ENCODE measurements at regions not wholly inside any gene's neighbourhood (a gene's known extent, or its start where the extent isn't known, plus 50 kb on each side); places are given as distances from the start of the nearest gene placed in this dataset.

DNA sequence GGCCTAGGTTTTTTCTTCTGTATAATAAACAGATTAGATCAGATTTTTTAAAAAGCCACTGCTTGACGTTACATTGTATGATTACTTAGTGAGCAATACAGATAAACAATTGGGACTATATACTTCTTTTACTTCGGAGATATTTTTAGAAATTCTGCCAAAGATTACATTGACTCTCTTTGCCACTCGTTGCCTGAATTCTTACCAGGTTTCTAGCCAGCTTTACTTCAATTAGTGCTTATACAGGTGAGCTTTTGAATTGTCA lies 156.6 kb downstream of the HAUS1 start:
- TF ChIP-seq CTCF (IDR thresholded peaks at IDR 0.05; ENCODE audit: unreplicated experiment): no peak
- H3K27ac Mint-ChIP-seq: no peak overlapping the region
- no peak overlapping the region for H3K4me3 Mint-ChIP-seq
- H3K4me1 Mint-ChIP-seq: peaks cover 28% of the 10 kb centered on the region
- H3K9me3 Mint-ChIP-seq: no peaks in the 10 kb centered on the region
- DNase-seq (ENCODE audit: low spot score in 2 of 2, unreplicated experiment in 2 of 2): no peak
- H3K27me3 Mint-ChIP-seq (ENCODE audit: low read depth): no peaks in the 10 kb centered on the region
- H3K36me3 Mint-ChIP-seq: peaks cover 12% of the 10 kb centered on the region

DNA sequence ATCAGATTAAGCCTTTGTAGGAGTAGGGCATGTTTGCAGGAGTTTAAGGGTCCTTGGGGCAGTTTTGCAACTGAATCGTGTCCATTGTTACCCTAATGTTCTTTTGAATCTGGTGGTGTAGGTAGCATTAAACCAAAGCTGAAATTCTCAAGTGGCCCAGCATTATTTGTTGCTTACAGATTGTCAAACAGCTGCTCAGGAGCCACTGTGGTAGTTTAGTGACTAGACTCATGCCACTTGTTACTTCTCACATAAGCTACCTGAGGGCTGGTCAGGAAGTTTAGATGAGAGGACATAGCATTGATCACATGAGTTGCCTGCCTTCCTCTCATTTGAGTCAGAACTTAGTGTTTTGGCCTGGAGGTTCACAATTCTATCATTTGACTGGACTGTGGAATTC lies 157.6 kb downstream of the HAUS1 start:
- Mint-ChIP-seq H3K4me1 (peaks cover 28% of the 10 kb centered on the region), H3K27ac (no peak overlapping the region), H3K27me3 (ENCODE audit: low read depth) (no peaks in the 10 kb centered on the region), H3K36me3 (peaks cover 9% of the 10 kb centered on the region), H3K4me3 (no peak overlapping the region), H3K9me3 (no peaks in the 10 kb centered on the region)
- no peak for DNase-seq (ENCODE audit: low spot score in 2 of 2, unreplicated experiment in 2 of 2)
- no peak for TF ChIP-seq CTCF (IDR thresholded peaks at IDR 0.05; ENCODE audit: unreplicated experiment)

- Mint-ChIP-seq H3K9me3 (no peaks in the 10 kb centered on the region), H3K27ac (no peak overlapping the region), H3K4me3 (no peak overlapping the region)
These were observed 158.7 kb downstream of the HAUS1 start for GRCh38 chr18:46262856-46263255.

DNA sequence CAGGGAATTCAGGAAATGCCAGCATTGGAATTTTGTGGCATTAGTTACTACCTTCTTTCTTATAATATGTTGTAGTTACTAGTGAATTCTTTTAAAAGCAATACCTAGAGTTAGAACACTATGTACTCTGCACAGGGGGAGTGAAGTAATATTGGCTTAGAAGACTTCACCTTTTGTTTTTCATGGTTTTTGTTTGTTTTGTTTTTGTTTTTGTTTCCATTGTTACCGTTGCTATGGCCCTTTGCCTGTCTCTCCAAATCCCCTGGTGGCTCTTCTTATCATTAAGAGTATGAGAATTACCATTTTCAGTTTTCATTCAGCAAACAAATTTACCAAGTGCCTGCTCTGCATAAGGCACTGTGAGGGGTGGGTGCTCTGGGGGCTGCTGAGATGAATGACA lies 160.1 kb downstream of the HAUS1 start:
- DNase-seq (ENCODE audit: low spot score in 2 of 2, unreplicated experiment in 2 of 2): no peak
- no peaks in the 10 kb centered on the region for H3K27me3 Mint-ChIP-seq (ENCODE audit: low read depth)
- no peak for TF ChIP-seq CTCF (IDR thresholded peaks at IDR 0.05; ENCODE audit: unreplicated experiment)
- H3K4me1 Mint-ChIP-seq: peaks cover 26% of the 10 kb centered on the region
- no peaks in the 10 kb centered on the region for H3K9me3 Mint-ChIP-seq
- H3K36me3 Mint-ChIP-seq: peaks cover 9% of the 10 kb centered on the region
- peak overlapping the region; percentile 14 for H3K27ac Mint-ChIP-seq
- H3K4me3 Mint-ChIP-seq: no peak overlapping the region

More at GRCh38 chr18:46262856-46263255, 158.7 kb downstream of the HAUS1 start:
- DNase-seq (ENCODE audit: low spot score in 2 of 2, unreplicated experiment in 2 of 2): no peak
- Mint-ChIP-seq H3K4me1 (peaks cover 26% of the 10 kb centered on the region), H3K27me3 (ENCODE audit: low read depth) (no peaks in the 10 kb centered on the region), H3K36me3 (peaks cover 9% of the 10 kb centered on the region)
- TF ChIP-seq CTCF (IDR thresholded peaks at IDR 0.05; ENCODE audit: unreplicated experiment): no peak

- Mint-ChIP-seq H3K9me3 (no peaks in the 10 kb centered on the region), H3K4me1 (peaks cover 20% of the 10 kb centered on the region), H3K36me3 (peaks cover 9% of the 10 kb centered on the region), H3K4me3 (no peak overlapping the region), H3K27ac (peak overlapping the region; percentile 0), H3K27me3 (ENCODE audit: low read depth) (no peaks in the 10 kb centered on the region)
- no peak for DNase-seq (ENCODE audit: low spot score in 2 of 2, unreplicated experiment in 2 of 2)
- TF ChIP-seq CTCF (IDR thresholded peaks at IDR 0.05; ENCODE audit: unreplicated experiment): no peak
These were observed 161.3 kb downstream of the HAUS1 start for GRCh38 chr18:46265196-46266156.
